H9 (cell line): ENCODE measurements at regions not wholly inside any gene's neighbourhood (a gene's known extent, or its start where the extent isn't known, plus 50 kb on each side); places are given as distances from the start of the nearest gene placed in this dataset.

Source experiments
- DNase-seq: peaks from one replicate; pipeline ENCODE4 v3.0.0-alpha.2; 2017
- H2AFZ ChIP-seq: one replicate; pipeline ENCODE4 v1.6.1; 2013; ENCODE audit warnings: mild to moderate bottlenecking, low read length, control low read depth, moderate library complexity
- H2AK5ac ChIP-seq: 2 replicates; pipeline ENCODE4 v1.6.1; 2013; ENCODE audit warnings: low read length, control low read depth, mixed read lengths; ENCODE audit not compliant: insufficient read length
- H2BK120ac ChIP-seq: one replicate; pipeline ENCODE4 v1.6.1; 2013; ENCODE audit warnings: low read depth, mild to moderate bottlenecking, low read length, control low read depth, inconsistent platforms; ENCODE audit not compliant: poor library complexity, severe bottlenecking
- H2BK12ac ChIP-seq: 2 replicates; pipeline ENCODE4 v1.6.1; 2013; ENCODE audit warnings: low read length, control low read depth, mixed read lengths, low read depth; ENCODE audit not compliant: insufficient read length
- H2BK15ac ChIP-seq: 2 replicates; pipeline ENCODE4 v1.6.1; 2013; ENCODE audit warnings: low read depth, low read length, control low read depth
- H2BK20ac ChIP-seq: one replicate; pipeline ENCODE4 v1.6.1; 2013; ENCODE audit warnings: low read depth, mild to moderate bottlenecking, low read length, control low read depth, inconsistent platforms; ENCODE audit not compliant: poor library complexity, severe bottlenecking
- H2BK5ac ChIP-seq: 2 replicates; pipeline ENCODE4 v1.6.1; 2013; ENCODE audit warnings: low read length, control low read depth, mixed read lengths; ENCODE audit not compliant: insufficient read length
- H3K14ac ChIP-seq: 2 replicates; pipeline ENCODE4 v1.6.1; 2013; ENCODE audit warnings: low read length, control low read depth; ENCODE audit not compliant: insufficient read depth
- H3K18ac ChIP-seq: 2 replicates; pipeline ENCODE4 v1.6.1; 2013; ENCODE audit warnings: low read depth, mild to moderate bottlenecking, mixed read lengths, low read length, control low read depth; ENCODE audit not compliant: insufficient read length
- H3K23ac ChIP-seq: 2 replicates; pipeline ENCODE4 v1.6.1; 2013; ENCODE audit warnings: low read length, control low read depth, mixed read lengths, low read depth; ENCODE audit not compliant: insufficient read length
- H3K23me2 ChIP-seq: 2 replicates; pipeline ENCODE4 v1.6.1; 2013; ENCODE audit warnings: low read depth, mild to moderate bottlenecking, mixed read lengths, low read length, control low read depth; ENCODE audit not compliant: insufficient read length, poor library complexity, severe bottlenecking
- H3K27ac ChIP-seq: 2 replicates; pipeline ENCODE4 v1.5.1; 2013; ENCODE audit warnings: low read length, control low read depth, mixed read lengths, low read depth; ENCODE audit not compliant: insufficient read length
- H3K27me3 ChIP-seq: 2 replicates; pipeline ENCODE4 v1.6.1; 2013; ENCODE audit warnings: low read length, control low read depth, inconsistent platforms; ENCODE audit not compliant: insufficient read depth
- H3K4ac ChIP-seq: 2 replicates; pipeline ENCODE4 v1.6.1; 2013; ENCODE audit warnings: low read depth, mild to moderate bottlenecking, control low read depth, inconsistent platforms, low read length, moderate library complexity
- H3K4me1 ChIP-seq: 2 replicates; pipeline ENCODE4 v1.6.1; 2013; ENCODE audit warnings: low read length, control low read depth, inconsistent platforms; ENCODE audit not compliant: insufficient read depth
- H3K4me2 ChIP-seq: 2 replicates; pipeline ENCODE4 v1.6.1; 2013; ENCODE audit warnings: low read length, control low read depth, mixed read lengths; ENCODE audit not compliant: insufficient read length, insufficient read depth
- H3K56ac ChIP-seq: 2 replicates; pipeline ENCODE4 v1.6.1; 2013; ENCODE audit warnings: low read depth, mild to moderate bottlenecking, mixed read lengths, low read length, control low read depth; ENCODE audit not compliant: insufficient read length
- H3K79me1 ChIP-seq: 2 replicates; pipeline ENCODE4 v1.6.1; 2013; ENCODE audit warnings: low read depth, mild to moderate bottlenecking, moderate library complexity, low read length, control low read depth, inconsistent platforms; ENCODE audit not compliant: insufficient read depth, poor library complexity, severe bottlenecking
- H3K79me2 ChIP-seq: 2 replicates; pipeline ENCODE4 v1.6.1; 2013; ENCODE audit warnings: low read length, control low read depth, inconsistent platforms; ENCODE audit not compliant: insufficient read depth
- H3K9ac ChIP-seq: 2 replicates; pipeline ENCODE4 v1.6.1; 2013; ENCODE audit warnings: low read length, control low read depth, mixed read lengths; ENCODE audit not compliant: insufficient read length; ENCODE audit errors: extremely low read depth
- H3K9me3 ChIP-seq: one replicate; pipeline ENCODE4 v1.6.1; 2013; ENCODE audit warnings: low read depth, low read length, inconsistent platforms; ENCODE audit not compliant: control insufficient read depth
- H3T11ph ChIP-seq: one replicate; pipeline ENCODE4 v1.6.1; 2013; ENCODE audit warnings: mild to moderate bottlenecking, low read length, control low read depth, inconsistent platforms
- H4K20me1 ChIP-seq: one replicate; pipeline ENCODE4 v1.6.1; 2013; ENCODE audit not compliant: control insufficient read depth, insufficient read length, insufficient read depth
- H4K5ac ChIP-seq: 2 replicates; pipeline ENCODE4 v1.6.1; 2013; ENCODE audit warnings: low read depth, mild to moderate bottlenecking, mixed read lengths, low read length, control low read depth; ENCODE audit not compliant: insufficient read length
- H4K8ac ChIP-seq: replicated peaks from 2 replicates; pipeline ENCODE4 v1.6.1; 2013; ENCODE audit warnings: low read length, control low read depth, mixed read lengths, low read depth; ENCODE audit not compliant: insufficient read length
- H4K91ac ChIP-seq: 2 replicates; pipeline ENCODE4 v1.6.1; 2013; ENCODE audit warnings: low read depth, mild to moderate bottlenecking, moderate library complexity, mixed read lengths, low read length, control low read depth; ENCODE audit not compliant: insufficient read length
- H3K27ac Mint-ChIP-seq, 3 experiments: 2 replicates in 2 of 3; 3 replicates in 1 of 3; pipeline ENCODE4 v1.8.0; 2020 to 2021; ENCODE audit warnings: mixed read lengths in 3 of 3, mild to moderate bottlenecking in 1 of 3, moderate library complexity in 1 of 3
- H3K27me3 Mint-ChIP-seq: 2 replicates; pipeline ENCODE4 v1.8.0; 2021; ENCODE audit warnings: low read depth, mild to moderate bottlenecking, moderate library complexity, mixed read lengths
- H3K36me3 Mint-ChIP-seq, 3 experiments: 2 replicates in 2 of 3; 3 replicates in 1 of 3; pipeline ENCODE4 v1.8.0; 2020 to 2021; ENCODE audit warnings: low read depth in 3 of 3, mixed read lengths in 3 of 3; ENCODE audit not compliant: insufficient read depth in 1 of 3
- H3K4me1 Mint-ChIP-seq, 2 experiments: 2 replicates each; pipeline ENCODE4 v1.8.0; 2020; ENCODE audit warnings: mixed read lengths in 2 of 2
- H3K4me3 Mint-ChIP-seq, 2 experiments: 2 replicates in 1 of 2; 3 replicates in 1 of 2; pipeline ENCODE4 v1.8.0; 2020 to 2021; ENCODE audit warnings: mild to moderate bottlenecking in 2 of 2, mixed read lengths in 2 of 2, moderate library complexity in 1 of 2
- H3K9me3 Mint-ChIP-seq, 2 experiments: 2 replicates in 1 of 2; 3 replicates in 1 of 2; pipeline ENCODE4 v1.8.0; 2020; ENCODE audit warnings: mild to moderate bottlenecking in 2 of 2, mixed read lengths in 2 of 2, moderate library complexity in 1 of 2
- WGBS: extraction: QIAGEN DNeasy Blood & Tissue Kit; methylation state at CpG from one replicate; pipeline ENCODE4 v1.1.7; 2013; ENCODE audit warnings: missing lambda C conversion rate, low lambda C conversion rate, mixed read lengths; ENCODE audit not compliant: insufficient read length; ENCODE audit errors: extremely low coverage; 5-methylcytosine and 5-hydroxymethylcytosine counted together
- TF ChIP-seq, protein P1 (sequence below): fragments of 200-600 bp; sonication (generic); conservative IDR thresholded peaks from 3 replicates; pipeline ENCODE4 v1.8.0; 2021; ENCODE audit warnings: antibody characterized with exemption, mild to moderate bottlenecking

DNA sequence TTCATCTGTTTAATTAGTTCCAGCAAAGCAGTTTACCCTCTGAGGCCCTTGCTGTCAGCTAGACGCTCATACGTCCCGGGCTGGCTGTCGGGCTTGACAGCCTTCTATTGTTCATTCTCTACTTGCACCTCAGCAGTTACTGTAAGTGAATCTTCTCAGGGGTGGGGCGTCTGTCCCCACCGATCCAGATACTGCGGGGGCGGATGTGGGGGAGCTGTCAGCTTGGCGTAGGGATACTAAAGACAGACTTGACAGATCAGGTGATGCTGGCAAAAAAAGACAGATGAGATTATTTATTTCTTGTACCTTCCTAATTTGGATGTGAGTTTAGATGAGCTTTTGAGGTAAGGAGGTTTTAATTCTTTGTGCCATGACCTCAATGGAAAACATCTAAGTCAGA lies 315.3 kb downstream of the NR2F2 start:
- Histone ChIP-seq H2BK5ac (no peak overlapping the region), H4K20me1 (no peaks in the 10 kb centered on the region), H2BK20ac (no peak overlapping the region), H2AK5ac (no peak overlapping the region), H3K79me1 (no peaks in the 10 kb centered on the region), H4K91ac (no peak overlapping the region), H3K4me1 (no peaks in the 10 kb centered on the region), H2AFZ (no peak overlapping the region), H3K23ac (no peak overlapping the region), H3K27ac (no peak overlapping the region), H3K4ac (no peak overlapping the region), H4K5ac (no peak overlapping the region), H3K27me3 (no peaks in the 10 kb centered on the region), H2BK12ac (no peak overlapping the region), H4K8ac (no peak overlapping the region), H3K9me3 (no peaks in the 10 kb centered on the region), H3K14ac (no peak overlapping the region), H3K23me2 (no peaks in the 10 kb centered on the region), H3T11ph (no peak overlapping the region), H2BK15ac (no peak overlapping the region), H2BK120ac (no peak overlapping the region), H3K4me2 (no peak overlapping the region), H3K9ac (no peak overlapping the region), H3K18ac (no peak overlapping the region), H3K79me2 (no peaks in the 10 kb centered on the region), H3K56ac (no peak overlapping the region)
- no peak for DNase-seq
- Mint-ChIP-seq H3K36me3 (no peaks in the 10 kb centered on the region), H3K9me3 (no peaks in the 10 kb centered on the region; a peak in 1 of 5 replicates), H3K27ac (no peak overlapping the region), H3K27me3 (no peaks in the 10 kb centered on the region), H3K4me3 (no peak overlapping the region), H3K4me1 (no peaks in the 10 kb centered on the region)
- TF ChIP-seq, protein P1, sequence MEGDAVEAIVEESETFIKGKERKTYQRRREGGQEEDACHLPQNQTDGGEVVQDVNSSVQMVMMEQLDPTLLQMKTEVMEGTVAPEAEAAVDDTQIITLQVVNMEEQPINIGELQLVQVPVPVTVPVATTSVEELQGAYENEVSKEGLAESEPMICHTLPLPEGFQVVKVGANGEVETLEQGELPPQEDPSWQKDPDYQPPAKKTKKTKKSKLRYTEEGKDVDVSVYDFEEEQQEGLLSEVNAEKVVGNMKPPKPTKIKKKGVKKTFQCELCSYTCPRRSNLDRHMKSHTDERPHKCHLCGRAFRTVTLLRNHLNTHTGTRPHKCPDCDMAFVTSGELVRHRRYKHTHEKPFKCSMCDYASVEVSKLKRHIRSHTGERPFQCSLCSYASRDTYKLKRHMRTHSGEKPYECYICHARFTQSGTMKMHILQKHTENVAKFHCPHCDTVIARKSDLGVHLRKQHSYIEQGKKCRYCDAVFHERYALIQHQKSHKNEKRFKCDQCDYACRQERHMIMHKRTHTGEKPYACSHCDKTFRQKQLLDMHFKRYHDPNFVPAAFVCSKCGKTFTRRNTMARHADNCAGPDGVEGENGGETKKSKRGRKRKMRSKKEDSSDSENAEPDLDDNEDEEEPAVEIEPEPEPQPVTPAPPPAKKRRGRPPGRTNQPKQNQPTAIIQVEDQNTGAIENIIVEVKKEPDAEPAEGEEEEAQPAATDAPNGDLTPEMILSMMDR = no peak
- WGBS = no CpG with 5 or more reads among the region's 9 CpGs
